ENCODE measurements at regions not wholly inside any gene's neighbourhood (a gene's known extent, or its start where the extent isn't known, plus 50 kb on each side); places are given as distances from the start of the nearest gene placed in this dataset.

DNA sequence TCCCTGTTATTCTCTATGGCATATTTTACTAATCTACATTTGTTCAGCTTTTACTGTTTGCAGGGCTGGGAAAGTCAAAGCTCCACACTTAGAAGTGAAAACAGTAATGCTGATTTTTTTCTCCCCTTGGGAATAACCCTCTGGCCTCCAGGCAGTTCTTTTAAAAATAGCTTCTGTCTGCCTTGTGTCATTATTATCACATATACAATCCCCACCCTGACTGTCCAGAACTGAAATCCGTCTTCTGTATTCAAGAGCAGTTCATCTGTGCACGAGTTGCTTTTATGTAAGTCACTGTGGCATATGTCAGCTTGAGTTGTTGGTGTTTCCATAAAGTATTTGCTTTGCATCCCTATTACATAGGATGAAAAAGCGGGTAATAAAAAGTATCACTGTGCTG lies 1221.1 kb upstream of the CELF2 start:
- TF ChIP-seq, protein P1, sequence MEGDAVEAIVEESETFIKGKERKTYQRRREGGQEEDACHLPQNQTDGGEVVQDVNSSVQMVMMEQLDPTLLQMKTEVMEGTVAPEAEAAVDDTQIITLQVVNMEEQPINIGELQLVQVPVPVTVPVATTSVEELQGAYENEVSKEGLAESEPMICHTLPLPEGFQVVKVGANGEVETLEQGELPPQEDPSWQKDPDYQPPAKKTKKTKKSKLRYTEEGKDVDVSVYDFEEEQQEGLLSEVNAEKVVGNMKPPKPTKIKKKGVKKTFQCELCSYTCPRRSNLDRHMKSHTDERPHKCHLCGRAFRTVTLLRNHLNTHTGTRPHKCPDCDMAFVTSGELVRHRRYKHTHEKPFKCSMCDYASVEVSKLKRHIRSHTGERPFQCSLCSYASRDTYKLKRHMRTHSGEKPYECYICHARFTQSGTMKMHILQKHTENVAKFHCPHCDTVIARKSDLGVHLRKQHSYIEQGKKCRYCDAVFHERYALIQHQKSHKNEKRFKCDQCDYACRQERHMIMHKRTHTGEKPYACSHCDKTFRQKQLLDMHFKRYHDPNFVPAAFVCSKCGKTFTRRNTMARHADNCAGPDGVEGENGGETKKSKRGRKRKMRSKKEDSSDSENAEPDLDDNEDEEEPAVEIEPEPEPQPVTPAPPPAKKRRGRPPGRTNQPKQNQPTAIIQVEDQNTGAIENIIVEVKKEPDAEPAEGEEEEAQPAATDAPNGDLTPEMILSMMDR (IDR thresholded peaks at IDR 0.05 in 2 of 3, conservative IDR thresholded peaks at IDR 0.05 in 1 of 3; ENCODE audit: borderline replicate concordance in 1 of 3, insufficient read depth in 1 of 3, low read depth in 2 of 3, low read length in 2 of 3), result no peak
- TF ChIP-seq POLR2AphosphoS5 (IDR thresholded peaks at IDR 0.05; ENCODE audit: low read depth, low read length), result no peak

Data from HCT116 (cell line).